Body of pancreas (tissue), 4 donors: ENCODE measurements at regions not wholly inside any gene's neighbourhood (a gene's known extent, or its start where the extent isn't known, plus 50 kb on each side); places are given as distances from the start of the nearest gene placed in this dataset.

ENCODE experiments used
- ATAC-seq: fragments of 150-250 bp; one replicate; pipeline ENCODE4 v1.9.1; 2016
- DNase-seq, 4 donors: peaks; one replicate each; pipeline ENCODE4 v3.0.0-alpha.2; 2019
- H3K27ac ChIP-seq, 4 donors: fragments of 200-600 bp; sonication (generic); 1 replicate in 3 of 4; 2 replicates in 1 of 4; pipeline versions ENCODE4 v1.5.1 to v1.6.1; 2016 to 2019; ENCODE audit warnings: mild to moderate bottlenecking in 1 of 4, mixed read lengths in 1 of 4, moderate library complexity in 1 of 4
- H3K27me3 ChIP-seq, 2 donors: fragments of 200-600 bp; sonication (generic); one replicate each; pipeline ENCODE4 v1.6.0; 2016; ENCODE audit warnings: mild to moderate bottlenecking in 1 of 2
- H3K36me3 ChIP-seq, 2 donors: fragments of 200-600 bp; sonication (generic); replicated peaks in 1 of 2; 2 replicates each; pipeline ENCODE4 v1.5.1; 2016; ENCODE audit warnings: low read depth in 2 of 2; ENCODE audit not compliant: insufficient read depth in 1 of 2
- H3K4me1 ChIP-seq: fragments of 200-600 bp; sonication (generic); one replicate; pipeline ENCODE4 v1.6.0; 2016
- H3K4me3 ChIP-seq, 2 donors: fragments of 200-600 bp; sonication (generic); 1 replicate in 1 of 2; 2 replicates in 1 of 2; pipeline ENCODE4 v1.5.1; 2016 to 2019
- H3K9me3 ChIP-seq, 3 donors: fragments of 200-600 bp; sonication (generic); 1 replicate in 2 of 3; 2 replicates in 1 of 3; pipeline ENCODE4 v1.5.1; 2016
- CTCF ChIP-seq, 7 experiments: fragments of 450-650 bp in 4 of 7; fragments of 200-600 bp in 3 of 7; sonication (generic) in 3 of 7; IDR thresholded peaks; one replicate each; pipeline ENCODE4 v1.5.1; 2016 to 2019; ENCODE audit warnings: antibody characterized with exemption in 7 of 7
- POLR2A ChIP-seq, 3 donors: fragments of 450-650 bp; IDR thresholded peaks; one replicate each; pipeline ENCODE4 v1.6.1; 2016; ENCODE audit warnings: antibody characterized with exemption in 3 of 3, mild to moderate bottlenecking in 2 of 3
- WGBS, 2 donors: methylation state at CpG; one replicate each; pipeline ENCODE4 v1.1.5; 2017; 5-methylcytosine and 5-hydroxymethylcytosine counted together
- intact Hi-C: fragments of 100-400 bp; cut with DNase I; formaldehyde crosslinking; loops from one replicate; pipeline ENCODE4 v1.15.1; 2023

GRCh38 chr4:26171941-26172340 lies 148.9 kb upstream of the RBPJ start:
- no peak overlapping the region for H3K4me3 ChIP-seq
- no peak overlapping the region for H3K27ac ChIP-seq
- H3K27me3 ChIP-seq: no peaks in the 10 kb centered on the region
- intact Hi-C loops: no loop called here
- ATAC-seq (no peak), DNase-seq (no peak)
- H3K9me3 ChIP-seq: no peaks in the 10 kb centered on the region
- no peaks in the 10 kb centered on the region for H3K36me3 ChIP-seq
- WGBS, 2 donors: 73 to 84% methylated on average over 8 to 9 of the region's 9 CpGs
- H3K4me1 ChIP-seq: peaks cover 24% of the 10 kb centered on the region
- no peak for TF ChIP-seq POLR2A (IDR thresholded peaks at IDR 0.05)
- no peak for TF ChIP-seq CTCF (IDR thresholded peaks at IDR 0.05)

DNA sequence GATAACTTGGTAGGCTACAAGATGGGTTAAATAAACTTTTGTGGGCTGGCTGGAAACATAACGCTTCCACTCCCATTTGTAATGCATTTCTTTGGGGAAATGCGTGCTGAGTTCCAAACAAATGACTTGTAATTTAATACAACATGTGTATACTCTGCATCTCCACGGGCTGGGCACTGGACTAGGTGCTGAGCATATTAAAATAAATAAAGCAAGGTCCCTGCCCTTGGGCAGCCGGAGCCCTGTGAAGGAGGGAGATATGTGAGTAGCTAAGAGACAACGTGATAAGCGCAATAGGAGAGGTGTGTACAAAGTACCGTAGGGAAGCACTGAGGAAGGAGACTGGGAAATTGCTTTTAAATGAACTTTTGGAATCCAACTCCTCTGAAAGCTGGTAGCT lies 147.2 kb upstream of the RBPJ start:
- H3K27ac ChIP-seq: peak overlapping the region; percentile 60 to 89 (median 74)
- DNase-seq: peak; percentile 56 to 79 (median 75)
- ATAC-seq: peak; percentile 73

GRCh38 chr4:26174027-26174426 lies 146.8 kb upstream of the RBPJ start:
- DNase-seq (peak; percentile 89 to 93 (median 90)), ATAC-seq (peak; percentile 95)
- Histone ChIP-seq H3K27me3 (no peaks in the 10 kb centered on the region), H3K36me3 (no peaks in the 10 kb centered on the region), H3K9me3 (no peaks in the 10 kb centered on the region), H3K4me3 (no peak overlapping the region), H3K4me1 (peaks cover 24% of the 10 kb centered on the region), H3K27ac (peak overlapping the region; percentile 60 to 89 (median 74))
- TF ChIP-seq POLR2A (IDR thresholded peaks at IDR 0.05) (peak in 1 of 3 donors; percentile 2), CTCF (IDR thresholded peaks at IDR 0.05) (no peak)
- WGBS, 2 donors: 11 to 12% methylated on average over 9 of the region's 9 CpGs
- intact Hi-C loops: no loop called here

More for the DNA sequence above, 147.2 kb upstream of the RBPJ start:
- H3K9me3 ChIP-seq: no peaks in the 10 kb centered on the region
- H3K36me3 ChIP-seq: no peaks in the 10 kb centered on the region
- TF ChIP-seq POLR2A (IDR thresholded peaks at IDR 0.05): peak in 2 of 3 donors; percentile 19 to 36
- TF ChIP-seq CTCF (IDR thresholded peaks at IDR 0.05): no peak
- intact Hi-C loops: no loop called here
- no peak overlapping the region for H3K4me3 ChIP-seq
- 9 to 26% methylated on average over 7 of the region's 7 CpGs for WGBS, 2 donors
- H3K4me1 ChIP-seq: peaks cover 24% of the 10 kb centered on the region
- no peaks in the 10 kb centered on the region for H3K27me3 ChIP-seq

DNA sequence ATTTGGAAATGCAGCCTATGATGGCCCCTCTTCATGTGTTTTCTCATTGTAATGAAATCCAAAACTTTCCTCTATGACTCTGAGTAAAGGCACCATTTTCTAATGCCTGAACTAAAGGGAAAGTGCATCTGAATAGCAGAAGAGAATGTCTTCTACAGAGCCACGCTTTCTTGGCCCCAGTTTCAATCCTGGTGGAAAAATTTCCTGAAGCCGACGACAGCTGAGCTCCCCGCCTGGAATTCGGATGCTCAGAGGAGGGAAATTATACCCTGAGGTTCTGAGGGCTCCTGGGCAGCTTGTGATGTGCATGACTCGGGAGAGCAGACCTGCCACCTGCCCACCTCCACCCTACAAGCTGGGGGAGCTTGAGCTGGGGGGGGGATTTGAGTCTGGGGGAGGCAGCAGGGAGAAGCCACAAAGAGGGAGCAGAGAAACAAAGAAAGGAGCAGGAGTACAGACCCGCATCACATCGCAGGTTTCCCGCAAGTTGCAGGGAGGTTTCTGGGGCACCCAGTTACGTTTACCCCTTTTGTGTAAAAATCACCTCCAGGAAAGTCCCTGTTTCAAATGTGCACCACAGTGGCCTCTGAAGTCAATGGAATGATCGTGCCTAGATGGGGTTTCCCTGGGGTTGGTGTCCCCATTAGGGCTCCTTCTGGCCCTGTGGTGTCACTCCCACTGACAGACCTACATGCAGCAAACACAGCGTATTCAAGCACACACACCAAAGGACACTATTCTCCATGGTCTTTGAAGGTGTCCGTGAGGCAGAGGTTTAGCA lies 145.6 kb upstream of the RBPJ start:
- WGBS, 2 donors: 76 to 77% methylated on average over 8 to 13 of the region's 13 CpGs
- ATAC-seq (no peak), DNase-seq (no peak)
- H3K4me3 ChIP-seq: no peak overlapping the region
- H3K4me1 ChIP-seq: peaks cover 24% of the 10 kb centered on the region
- intact Hi-C loops: no loop called here
- no peak overlapping the region for H3K27ac ChIP-seq
- H3K36me3 ChIP-seq: no peaks in the 10 kb centered on the region
- no peaks in the 10 kb centered on the region for H3K9me3 ChIP-seq
- no peaks in the 10 kb centered on the region for H3K27me3 ChIP-seq
- TF ChIP-seq POLR2A (IDR thresholded peaks at IDR 0.05): no peak
- no peak for TF ChIP-seq CTCF (IDR thresholded peaks at IDR 0.05)
